HepG2 (cell line): ENCODE measurements at regions not wholly inside any gene's neighbourhood (a gene's known extent, or its start where the extent isn't known, plus 50 kb on each side); places are given as distances from the start of the nearest gene placed in this dataset.

Source experiments
- CEBPB ChIP-seq: IDR thresholded peaks from 2 replicates; pipeline ENCODE4 v1.6.1; 2011; ENCODE audit warnings: low read depth, low read length, improper control_type of control experiment, borderline replicate concordance
- EP300 ChIP-seq, 3 experiments: sonication (generic) in 1 of 3; formaldehyde crosslinking in 1 of 3; IDR thresholded peaks; 2 replicates each; pipeline versions ENCODE4 v1.5.1 to v1.6.1; 2011 to 2020; ENCODE audit warnings: low read depth in 2 of 3, low read length in 2 of 3, borderline replicate concordance in 1 of 3, improper control_type of control experiment in 1 of 3, mild to moderate bottlenecking in 1 of 3, missing genetic modification reagents in 1 of 3, moderate library complexity in 1 of 3
- FOSL1 ChIP-seq: sonication (generic); formaldehyde crosslinking; IDR thresholded peaks from 2 replicates; pipeline ENCODE4 v1.9.0; 2021; ENCODE audit warnings: missing genetic modification reagents, borderline replicate concordance
- GABPA ChIP-seq, 2 experiments: IDR thresholded peaks; 2 replicates each; pipeline ENCODE4 v1.6.1; 2011 to 2016; ENCODE audit warnings: low read depth in 2 of 2, low read length in 1 of 2, missing biosample characterization in 1 of 2, missing genetic modification characterization in 1 of 2
- NFIC ChIP-seq: IDR thresholded peaks from 2 replicates; pipeline ENCODE4 v1.6.1; 2012; ENCODE audit warnings: mild to moderate bottlenecking, low read length, inconsistent platforms
- REST ChIP-seq, 2 experiments: IDR thresholded peaks; 2 replicates each; pipeline ENCODE4 v1.6.1; 2011 to 2012; ENCODE audit warnings: low read length in 2 of 2, borderline replicate concordance in 1 of 2, low read depth in 1 of 2, mild to moderate bottlenecking in 1 of 2, moderate library complexity in 1 of 2
- SMC3 ChIP-seq: IDR thresholded peaks from 2 replicates; pipeline ENCODE4 v1.6.1; 2011; ENCODE audit warnings: low read length, improper control_type of control experiment
- STAT6 ChIP-seq: sonication (generic); formaldehyde crosslinking; IDR thresholded peaks from 2 replicates; pipeline ENCODE4 v1.4.0; 2020; ENCODE audit warnings: missing genetic modification reagents, mild to moderate bottlenecking, borderline replicate concordance
- TAF1 ChIP-seq: sonication (generic); formaldehyde crosslinking; IDR thresholded peaks from 2 replicates; pipeline ENCODE4 v1.4.0; 2020; ENCODE audit warnings: missing genetic modification reagents
- ZNF18 ChIP-seq: sonication (generic); formaldehyde crosslinking; IDR thresholded peaks from 2 replicates; pipeline ENCODE4 v1.8.0; 2022; ENCODE audit warnings: mild to moderate bottlenecking, missing genetic modification reagents; ENCODE audit not compliant: insufficient replicate concordance
- ZNF644 ChIP-seq: IDR thresholded peaks from 2 replicates; pipeline ENCODE4 v1.6.1; 2016; ENCODE audit warnings: low read depth
- TF ChIP-seq, protein P1 (sequence below): sonication (generic); formaldehyde crosslinking; IDR thresholded peaks from 2 replicates; pipeline ENCODE4 v1.5.0; 2020; ENCODE audit warnings: mild to moderate bottlenecking, missing genetic modification reagents, moderate library complexity
- TF ChIP-seq, protein P2 (sequence below): sonication (generic); formaldehyde crosslinking; IDR thresholded peaks from 2 replicates; pipeline ENCODE4 v1.4.0; 2020; ENCODE audit warnings: mild to moderate bottlenecking, missing genetic modification reagents, borderline replicate concordance

- no peak for TF ChIP-seq STAT6 (CRISPR knock-in tag)
- no peak for TF ChIP-seq SMC3
- TF ChIP-seq, protein P1, sequence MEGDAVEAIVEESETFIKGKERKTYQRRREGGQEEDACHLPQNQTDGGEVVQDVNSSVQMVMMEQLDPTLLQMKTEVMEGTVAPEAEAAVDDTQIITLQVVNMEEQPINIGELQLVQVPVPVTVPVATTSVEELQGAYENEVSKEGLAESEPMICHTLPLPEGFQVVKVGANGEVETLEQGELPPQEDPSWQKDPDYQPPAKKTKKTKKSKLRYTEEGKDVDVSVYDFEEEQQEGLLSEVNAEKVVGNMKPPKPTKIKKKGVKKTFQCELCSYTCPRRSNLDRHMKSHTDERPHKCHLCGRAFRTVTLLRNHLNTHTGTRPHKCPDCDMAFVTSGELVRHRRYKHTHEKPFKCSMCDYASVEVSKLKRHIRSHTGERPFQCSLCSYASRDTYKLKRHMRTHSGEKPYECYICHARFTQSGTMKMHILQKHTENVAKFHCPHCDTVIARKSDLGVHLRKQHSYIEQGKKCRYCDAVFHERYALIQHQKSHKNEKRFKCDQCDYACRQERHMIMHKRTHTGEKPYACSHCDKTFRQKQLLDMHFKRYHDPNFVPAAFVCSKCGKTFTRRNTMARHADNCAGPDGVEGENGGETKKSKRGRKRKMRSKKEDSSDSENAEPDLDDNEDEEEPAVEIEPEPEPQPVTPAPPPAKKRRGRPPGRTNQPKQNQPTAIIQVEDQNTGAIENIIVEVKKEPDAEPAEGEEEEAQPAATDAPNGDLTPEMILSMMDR = no peak
- no peak for TF ChIP-seq EP300 (IDR thresholded peaks at IDR 0.05; ENCODE audit: low read depth in 2 of 2, low read length in 2 of 2)
- no peak for TF ChIP-seq EP300 (CRISPR knock-in tag; IDR thresholded peaks at IDR 0.05; ENCODE audit: borderline replicate concordance)
- TF ChIP-seq FOSL1 (CRISPR knock-in tag) = no peak
- TF ChIP-seq ZNF644 (CRISPR knock-in tag) = no peak
- no peak for TF ChIP-seq CEBPB
- TF ChIP-seq ZNF18 (CRISPR knock-in tag) = no peak
- no peak for TF ChIP-seq NFIC
- TF ChIP-seq, protein P2, sequence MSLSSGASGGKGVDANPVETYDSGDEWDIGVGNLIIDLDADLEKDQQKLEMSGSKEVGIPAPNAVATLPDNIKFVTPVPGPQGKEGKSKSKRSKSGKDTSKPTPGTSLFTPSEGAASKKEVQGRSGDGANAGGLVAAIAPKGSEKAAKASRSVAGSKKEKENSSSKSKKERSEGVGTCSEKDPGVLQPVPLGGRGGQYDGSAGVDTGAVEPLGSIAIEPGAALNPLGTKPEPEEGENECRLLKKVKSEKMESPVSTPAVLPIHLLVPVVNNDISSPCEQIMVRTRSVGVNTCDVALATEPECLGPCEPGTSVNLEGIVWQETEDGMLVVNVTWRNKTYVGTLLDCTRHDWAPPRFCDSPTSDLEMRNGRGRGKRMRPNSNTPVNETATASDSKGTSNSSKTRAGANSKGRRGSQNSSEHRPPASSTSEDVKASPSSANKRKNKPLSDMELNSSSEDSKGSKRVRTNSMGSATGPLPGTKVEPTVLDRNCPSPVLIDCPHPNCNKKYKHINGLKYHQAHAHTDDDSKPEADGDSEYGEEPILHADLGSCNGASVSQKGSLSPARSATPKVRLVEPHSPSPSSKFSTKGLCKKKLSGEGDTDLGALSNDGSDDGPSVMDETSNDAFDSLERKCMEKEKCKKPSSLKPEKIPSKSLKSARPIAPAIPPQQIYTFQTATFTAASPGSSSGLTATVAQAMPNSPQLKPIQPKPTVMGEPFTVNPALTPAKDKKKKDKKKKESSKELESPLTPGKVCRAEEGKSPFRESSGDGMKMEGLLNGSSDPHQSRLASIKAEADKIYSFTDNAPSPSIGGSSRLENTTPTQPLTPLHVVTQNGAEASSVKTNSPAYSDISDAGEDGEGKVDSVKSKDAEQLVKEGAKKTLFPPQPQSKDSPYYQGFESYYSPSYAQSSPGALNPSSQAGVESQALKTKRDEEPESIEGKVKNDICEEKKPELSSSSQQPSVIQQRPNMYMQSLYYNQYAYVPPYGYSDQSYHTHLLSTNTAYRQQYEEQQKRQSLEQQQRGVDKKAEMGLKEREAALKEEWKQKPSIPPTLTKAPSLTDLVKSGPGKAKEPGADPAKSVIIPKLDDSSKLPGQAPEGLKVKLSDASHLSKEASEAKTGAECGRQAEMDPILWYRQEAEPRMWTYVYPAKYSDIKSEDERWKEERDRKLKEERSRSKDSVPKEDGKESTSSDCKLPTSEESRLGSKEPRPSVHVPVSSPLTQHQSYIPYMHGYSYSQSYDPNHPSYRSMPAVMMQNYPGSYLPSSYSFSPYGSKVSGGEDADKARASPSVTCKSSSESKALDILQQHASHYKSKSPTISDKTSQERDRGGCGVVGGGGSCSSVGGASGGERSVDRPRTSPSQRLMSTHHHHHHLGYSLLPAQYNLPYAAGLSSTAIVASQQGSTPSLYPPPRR (CRISPR knock-in tag) = no peak
- no peak for TF ChIP-seq GABPA (IDR thresholded peaks at IDR 0.05; ENCODE audit: low read depth, low read length)
- no peak for TF ChIP-seq GABPA (CRISPR knock-in tag; IDR thresholded peaks at IDR 0.05; ENCODE audit: low read depth)
- TF ChIP-seq REST (IDR thresholded peaks at IDR 0.05; ENCODE audit: borderline replicate concordance in 1 of 2, low read depth in 1 of 2, low read length in 2 of 2) = no peak
- TF ChIP-seq TAF1 (CRISPR knock-in tag) = no peak
Observed at GRCh38 chr2:208725280-208725679, 318.7 kb downstream of the PTH2R start.
